GM03348 (cell line): ENCODE measurements at regions not wholly inside any gene's neighbourhood (a gene's known extent, or its start where the extent isn't known, plus 50 kb on each side); places are given as distances from the start of the nearest gene placed in this dataset.

Experiments
- DNase-seq: peaks from one replicate; pipeline ENCODE4 v3.0.0; 2012; ENCODE audit warnings: low spot score

DNA sequence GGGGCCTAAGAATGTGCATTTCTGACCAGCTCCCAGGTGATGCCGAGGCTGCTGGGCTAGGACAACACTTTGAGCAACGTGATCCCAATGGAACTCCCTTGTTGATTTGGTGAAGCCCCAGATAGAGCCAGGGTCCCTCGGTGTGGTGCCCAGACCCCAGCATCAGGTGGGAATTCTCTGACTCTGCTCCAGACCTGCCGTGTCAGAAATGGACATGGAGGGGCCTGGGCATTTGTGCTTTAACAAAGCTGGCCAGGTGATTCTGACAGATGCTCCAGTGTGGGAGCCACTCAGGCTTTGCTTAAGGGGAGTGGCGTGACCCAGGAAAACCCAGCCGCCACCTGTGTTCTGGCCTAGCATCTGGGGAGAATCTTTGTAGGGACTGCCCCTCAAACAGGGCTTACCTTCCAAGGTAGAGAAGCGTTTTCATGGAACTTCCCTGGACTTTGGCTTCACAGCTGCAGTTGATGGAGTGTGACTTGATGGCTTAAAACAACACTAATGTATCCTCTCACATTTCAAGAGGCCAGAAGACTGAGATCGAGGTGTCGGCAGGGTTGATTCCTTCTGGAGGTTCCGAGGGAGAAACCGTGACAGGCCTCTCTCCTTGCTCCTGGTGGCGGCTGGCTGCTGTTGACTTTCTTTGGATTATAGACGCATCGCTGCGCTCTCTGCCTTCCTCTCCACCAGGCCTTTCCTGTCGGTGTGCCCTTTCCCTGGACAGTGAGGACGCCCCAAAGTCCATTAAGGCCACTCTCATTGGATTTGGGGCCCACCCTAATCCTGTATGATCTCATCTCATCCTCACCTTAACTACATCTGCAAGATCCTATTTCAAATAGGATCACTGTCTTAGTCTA, 57.0 kb upstream of the HDAC4 start:
- DNase-seq: no peak

DNA sequence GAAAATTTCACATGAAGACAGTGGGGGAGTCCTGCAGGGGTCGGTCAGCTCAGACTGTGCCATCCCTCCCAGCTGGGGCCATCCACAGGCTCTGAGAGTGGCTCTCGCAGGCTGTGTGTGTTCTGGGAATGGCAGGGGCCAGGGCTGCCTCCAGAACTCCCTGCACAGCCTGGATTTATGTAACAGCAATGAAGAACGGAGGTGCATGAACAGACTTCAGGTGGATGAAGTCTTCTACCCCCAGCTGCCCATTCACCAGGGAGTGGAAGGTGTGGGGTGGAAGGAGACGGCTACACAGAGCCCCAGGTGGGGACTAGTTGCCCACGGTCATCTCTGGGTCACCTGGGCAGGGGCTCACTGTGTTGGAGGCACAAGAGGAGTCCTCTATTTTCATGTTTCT, 56.1 kb upstream of the HDAC4 start:
- DNase-seq: no peak

DNA sequence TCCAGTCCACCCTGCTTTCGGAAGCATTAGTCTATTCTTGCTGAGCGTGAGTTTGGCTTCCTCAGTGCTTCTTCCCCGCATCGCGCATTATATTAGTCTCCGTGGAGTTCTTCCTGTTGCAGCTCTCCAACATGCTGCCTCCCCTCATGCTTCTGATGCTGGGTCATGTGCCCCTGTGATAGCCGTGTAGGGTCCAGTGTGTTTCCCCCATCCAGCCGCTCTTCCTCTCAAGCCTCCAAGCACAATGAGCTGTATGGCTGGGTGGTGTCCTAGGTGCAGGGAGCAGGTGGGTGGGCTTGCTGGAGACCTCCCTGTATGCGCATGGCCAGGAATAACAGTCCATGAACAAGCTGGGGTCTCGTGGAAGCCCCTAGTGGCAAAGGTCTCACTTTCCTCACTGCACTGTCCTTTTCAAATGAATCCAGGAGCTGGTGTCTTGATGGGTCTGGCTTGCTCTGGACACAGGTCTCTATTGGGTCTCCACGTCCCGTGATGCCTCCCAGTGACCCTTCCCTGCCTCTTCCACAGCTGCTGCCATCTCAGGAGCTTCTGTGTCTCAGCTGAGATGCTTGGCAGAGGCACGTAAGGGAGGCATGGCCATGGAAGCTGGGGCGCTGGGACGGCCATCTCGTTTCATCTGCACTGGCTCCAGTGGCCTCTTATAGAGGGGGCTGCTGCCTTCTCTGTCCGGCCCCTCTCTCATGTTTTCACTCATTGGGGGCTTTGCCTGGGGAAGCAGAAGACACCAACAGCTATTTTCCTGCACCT, 54.8 kb upstream of the HDAC4 start:
- no peak for DNase-seq

DNA sequence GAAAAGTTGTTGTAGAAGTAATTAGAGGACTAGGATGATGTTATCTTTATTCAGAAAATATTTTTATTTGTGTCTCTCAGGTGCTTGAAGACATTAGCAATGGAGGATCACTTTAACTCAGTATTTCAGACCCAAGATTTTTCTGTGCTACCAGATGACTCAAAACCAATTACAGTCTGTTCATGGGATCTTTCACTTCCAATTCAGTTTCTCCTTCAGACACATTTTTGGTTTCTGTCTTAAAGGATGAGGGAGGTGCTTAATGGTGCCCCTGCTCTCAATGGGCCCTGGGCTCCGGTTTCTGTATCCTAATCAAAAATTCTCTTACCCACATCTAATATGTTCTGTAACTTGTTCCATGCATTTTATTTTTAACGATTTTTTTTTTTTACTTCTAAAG, 53.7 kb upstream of the HDAC4 start:
- no peak for DNase-seq
